ENCODE measurements at regions not wholly inside any gene's neighbourhood (a gene's known extent, or its start where the extent isn't known, plus 50 kb on each side); places are given as distances from the start of the nearest gene placed in this dataset.
"Not testable (repeated sequence)": the region's sequence is repeated elsewhere in the genome, so short reads cannot be mapped to it uniquely, and the experiment has no call there.

- H3K9me1 ChIP-seq (ENCODE audit: control insufficient read depth, extremely low read depth, insufficient read depth, low read length) = no peaks in the 10 kb centered on the region
- peaks cover 4% of the 10 kb centered on the region for H3K9me3 ChIP-seq (ENCODE audit: control insufficient read depth, low read depth, low read length)
- H3K9ac ChIP-seq (ENCODE audit: control insufficient read depth, extremely low read depth, insufficient read depth, low read length) = no peak overlapping the region
- H3K36me3 ChIP-seq (ENCODE audit: control insufficient read depth in 2 of 2, extremely low read depth in 1 of 2, insufficient read depth in 2 of 2, low read length in 2 of 2) = no peaks in the 10 kb centered on the region
- FAIRE-seq = no peak
- H4K20me1 ChIP-seq (ENCODE audit: control insufficient read depth, extremely low read depth, insufficient read depth, low read length) = no peaks in the 10 kb centered on the region
- H3K27me3 ChIP-seq (ENCODE audit: control insufficient read depth, extremely low read depth, insufficient read depth, low read length) = no peaks in the 10 kb centered on the region
- no peaks in the 10 kb centered on the region for H3K4me1 ChIP-seq (ENCODE audit: control insufficient read depth, extremely low read depth, insufficient read depth, low read length)
- no peaks in the 10 kb centered on the region for H3K79me2 ChIP-seq (ENCODE audit: control insufficient read depth, insufficient read depth, low read length)
- dilution Hi-C loops (cut with MboI; ENCODE audit: extremely low pct_ligation_motif_present, low sequenced_read_pairs) = no loop called here
- no peak overlapping the region for H2AFZ ChIP-seq (ENCODE audit: control insufficient read depth, low read length)
- no peak overlapping the region for H3K27ac ChIP-seq (ENCODE audit: control insufficient read depth, insufficient read depth, low read length)
- no peak overlapping the region for H3K4me2 ChIP-seq (ENCODE audit: control insufficient read depth, extremely low read depth, insufficient read depth, low read depth, low read length)
- no peak for DNase-seq (ENCODE audit: low read depth, low spot score)
- no peak overlapping the region for H3K4me3 ChIP-seq (ENCODE audit: control insufficient read depth in 2 of 3, extremely low read depth in 1 of 3, insufficient read depth in 2 of 3, low read depth in 1 of 3, low read length in 3 of 3)
- TF ChIP-seq EZH2 (IDR thresholded peaks at IDR 0.05; ENCODE audit: low read length) = no peak
Measured at GRCh38 chr4:186404562-186405134, 138.7 kb downstream of the F11 start.

- no peak overlapping the region for H3K4me3 ChIP-seq (ENCODE audit: control insufficient read depth in 2 of 3, extremely low read depth in 1 of 3, insufficient read depth in 2 of 3, low read depth in 1 of 3, low read length in 3 of 3)
- H3K36me3 ChIP-seq (ENCODE audit: control insufficient read depth in 2 of 2, extremely low read depth in 1 of 2, insufficient read depth in 2 of 2, low read length in 2 of 2) = no peaks in the 10 kb centered on the region
- H3K4me1 ChIP-seq (ENCODE audit: control insufficient read depth, extremely low read depth, insufficient read depth, low read length) = no peaks in the 10 kb centered on the region
- no peaks in the 10 kb centered on the region for H3K9me1 ChIP-seq (ENCODE audit: control insufficient read depth, extremely low read depth, insufficient read depth, low read length)
- DNase-seq (ENCODE audit: low read depth, low spot score) (no peak), FAIRE-seq (no peak)
- H2AFZ ChIP-seq (ENCODE audit: control insufficient read depth, low read length) = no peak overlapping the region
- H4K20me1 ChIP-seq (ENCODE audit: control insufficient read depth, extremely low read depth, insufficient read depth, low read length) = no peaks in the 10 kb centered on the region
- H3K79me2 ChIP-seq (ENCODE audit: control insufficient read depth, insufficient read depth, low read length) = no peaks in the 10 kb centered on the region
- no peak overlapping the region for H3K9ac ChIP-seq (ENCODE audit: control insufficient read depth, extremely low read depth, insufficient read depth, low read length)
- H3K27ac ChIP-seq (ENCODE audit: control insufficient read depth, insufficient read depth, low read length) = no peak overlapping the region
- no peaks in the 10 kb centered on the region for H3K9me3 ChIP-seq (ENCODE audit: control insufficient read depth, low read depth, low read length)
- TF ChIP-seq EZH2 (IDR thresholded peaks at IDR 0.05; ENCODE audit: low read length) (no peak), CTCF (optimal IDR thresholded peaks at IDR 0.05 in 1 of 3, IDR thresholded peaks at IDR 0.05 in 1 of 3, conservative IDR thresholded peaks at IDR 0.05 in 1 of 3; ENCODE audit: extremely low read depth in 1 of 3, insufficient read depth in 2 of 3, low read length in 3 of 3) (no peak)
- dilution Hi-C loops (cut with MboI; ENCODE audit: extremely low pct_ligation_motif_present, low sequenced_read_pairs) = no loop called here
- no peak overlapping the region for H3K4me2 ChIP-seq (ENCODE audit: control insufficient read depth, extremely low read depth, insufficient read depth, low read depth, low read length)
- no peaks in the 10 kb centered on the region for H3K27me3 ChIP-seq (ENCODE audit: control insufficient read depth, extremely low read depth, insufficient read depth, low read length)
Measured at GRCh38 chr4:186400676-186401075, 134.7 kb downstream of the F11 start.

GRCh38 chr4:186392017-186392416, 126.0 kb downstream of the F11 start:
- no peak for TF ChIP-seq CTCF (optimal IDR thresholded peaks at IDR 0.05 in 1 of 3, IDR thresholded peaks at IDR 0.05 in 1 of 3, conservative IDR thresholded peaks at IDR 0.05 in 1 of 3; ENCODE audit: extremely low read depth in 1 of 3, insufficient read depth in 2 of 3, low read length in 3 of 3)
- no peak for TF ChIP-seq EZH2 (IDR thresholded peaks at IDR 0.05; ENCODE audit: low read length)
- FAIRE-seq (peak; percentile 32), DNase-seq (ENCODE audit: low read depth, low spot score) (no peak)
- dilution Hi-C loops (cut with MboI; ENCODE audit: extremely low pct_ligation_motif_present, low sequenced_read_pairs) = no loop called here
- H3K9ac ChIP-seq (ENCODE audit: control insufficient read depth, extremely low read depth, insufficient read depth, low read length) = no peak overlapping the region
- no peaks in the 10 kb centered on the region for H3K36me3 ChIP-seq (ENCODE audit: control insufficient read depth in 2 of 2, extremely low read depth in 1 of 2, insufficient read depth in 2 of 2, low read length in 2 of 2)
- H4K20me1 ChIP-seq (ENCODE audit: control insufficient read depth, extremely low read depth, insufficient read depth, low read length) = no peaks in the 10 kb centered on the region
- H3K9me3 ChIP-seq (ENCODE audit: control insufficient read depth, low read depth, low read length) = no peaks in the 10 kb centered on the region
- H2AFZ ChIP-seq (ENCODE audit: control insufficient read depth, low read length) = peak overlapping the region; percentile 63
- H3K4me2 ChIP-seq (ENCODE audit: control insufficient read depth, extremely low read depth, insufficient read depth, low read depth, low read length) = no peak overlapping the region
- no peaks in the 10 kb centered on the region for H3K9me1 ChIP-seq (ENCODE audit: control insufficient read depth, extremely low read depth, insufficient read depth, low read length)
- no peaks in the 10 kb centered on the region for H3K27me3 ChIP-seq (ENCODE audit: control insufficient read depth, extremely low read depth, insufficient read depth, low read length)
- peaks cover 4% of the 10 kb centered on the region for H3K4me1 ChIP-seq (ENCODE audit: control insufficient read depth, extremely low read depth, insufficient read depth, low read length)
- H3K79me2 ChIP-seq (ENCODE audit: control insufficient read depth, insufficient read depth, low read length) = no peaks in the 10 kb centered on the region
- H3K4me3 ChIP-seq (ENCODE audit: control insufficient read depth in 2 of 3, extremely low read depth in 1 of 3, insufficient read depth in 2 of 3, low read depth in 1 of 3, low read length in 3 of 3) = no peak overlapping the region
- no peak overlapping the region for H3K27ac ChIP-seq (ENCODE audit: control insufficient read depth, insufficient read depth, low read length)

- DNase-seq (ENCODE audit: low read depth, low spot score); H3K9me3 ChIP-seq (ENCODE audit: control insufficient read depth, low read depth, low read length); H3K4me2 ChIP-seq (ENCODE audit: control insufficient read depth, extremely low read depth, insufficient read depth, low read depth, low read length); dilution Hi-C loops (cut with MboI; ENCODE audit: extremely low pct_ligation_motif_present, low sequenced_read_pairs); H3K4me3 ChIP-seq (ENCODE audit: control insufficient read depth in 2 of 3, extremely low read depth in 1 of 3, insufficient read depth in 2 of 3, low read depth in 1 of 3, low read length in 3 of 3); H3K79me2 ChIP-seq (ENCODE audit: control insufficient read depth, insufficient read depth, low read length); H3K27me3 ChIP-seq (ENCODE audit: control insufficient read depth, extremely low read depth, insufficient read depth, low read length); H3K27ac ChIP-seq (ENCODE audit: control insufficient read depth, insufficient read depth, low read length); H2AFZ ChIP-seq (ENCODE audit: control insufficient read depth, low read length); H3K9me1 ChIP-seq (ENCODE audit: control insufficient read depth, extremely low read depth, insufficient read depth, low read length); H4K20me1 ChIP-seq (ENCODE audit: control insufficient read depth, extremely low read depth, insufficient read depth, low read length); H3K36me3 ChIP-seq (ENCODE audit: control insufficient read depth in 2 of 2, extremely low read depth in 1 of 2, insufficient read depth in 2 of 2, low read length in 2 of 2); FAIRE-seq; H3K4me1 ChIP-seq (ENCODE audit: control insufficient read depth, extremely low read depth, insufficient read depth, low read length); H3K9ac ChIP-seq (ENCODE audit: control insufficient read depth, extremely low read depth, insufficient read depth, low read length): not testable (repeated sequence)
Measured at GRCh38 chr4:186384328-186384727, 118.3 kb downstream of the F11 start.
